Chondrocyte (in vitro differentiated cells): ENCODE measurements at regions not wholly inside any gene's neighbourhood (a gene's known extent, or its start where the extent isn't known, plus 50 kb on each side); places are given as distances from the start of the nearest gene placed in this dataset.
"Not testable (repeated sequence)": the region's sequence is repeated elsewhere in the genome, so short reads cannot be mapped to it uniquely, and the experiment has no call there.

Experiments
- DNase-seq: peaks from one replicate; pipeline ENCODE4 v3.0.0; 2021; ENCODE audit warnings: mixed read lengths, low spot score
- H3K27ac Mint-ChIP-seq: one replicate; pipeline ENCODE4 v1.8.0; 2021; ENCODE audit warnings: mild to moderate bottlenecking, moderate library complexity, mixed read lengths; ENCODE audit not compliant: unreplicated experiment
- H3K27me3 Mint-ChIP-seq: 2 replicates; pipeline ENCODE4 v1.8.0; 2021; ENCODE audit warnings: low read depth, mixed read lengths
- H3K36me3 Mint-ChIP-seq: 2 replicates; pipeline ENCODE4 v1.8.0; 2021; ENCODE audit warnings: low read depth, mixed read lengths
- H3K4me1 Mint-ChIP-seq: 2 replicates; pipeline ENCODE4 v1.8.0; 2021; ENCODE audit warnings: low read depth, mild to moderate bottlenecking, mixed read lengths
- H3K4me3 Mint-ChIP-seq: one replicate; pipeline ENCODE4 v1.8.0; 2021; ENCODE audit warnings: mild to moderate bottlenecking, moderate library complexity, mixed read lengths; ENCODE audit not compliant: unreplicated experiment
- H3K9me3 Mint-ChIP-seq: 2 replicates; pipeline ENCODE4 v1.8.0; 2021; ENCODE audit warnings: low read depth, mixed read lengths
- CTCF ChIP-seq: fragments of 200-600 bp; sonication (generic); IDR thresholded peaks from 2 replicates; pipeline ENCODE4 v1.5.0; 2021; ENCODE audit warnings: antibody characterized with exemption, mild to moderate bottlenecking, moderate library complexity

- peaks cover 26% of the 10 kb centered on the region for H3K4me1 Mint-ChIP-seq
- not testable (repeated sequence) for H3K27me3 Mint-ChIP-seq, H3K4me3 Mint-ChIP-seq, DNase-seq, H3K9me3 Mint-ChIP-seq, H3K27ac Mint-ChIP-seq, H3K36me3 Mint-ChIP-seq
Observed at GRCh38 chr1:149841597-149842238, 57.6 kb upstream of the BOLA1 start.

GRCh38 chr1:149842458-149843064 is 56.8 kb upstream of the BOLA1 start:
- H3K4me3 Mint-ChIP-seq, H3K27ac Mint-ChIP-seq, H3K27me3 Mint-ChIP-seq, DNase-seq, H3K36me3 Mint-ChIP-seq, H3K9me3 Mint-ChIP-seq: not testable (repeated sequence)
- peaks cover 26% of the 10 kb centered on the region for H3K4me1 Mint-ChIP-seq

- DNase-seq, result no peak
- H3K27ac Mint-ChIP-seq, result peak overlapping the region; percentile 75
- peak overlapping the region; percentile 72 for H3K4me3 Mint-ChIP-seq
- no peaks in the 10 kb centered on the region for H3K36me3 Mint-ChIP-seq
- no peak for TF ChIP-seq CTCF
- no peaks in the 10 kb centered on the region for H3K9me3 Mint-ChIP-seq
- H3K4me1 Mint-ChIP-seq, result peaks cover 29% of the 10 kb centered on the region
- no peaks in the 10 kb centered on the region for H3K27me3 Mint-ChIP-seq
Observed at GRCh38 chr1:149843431-149844041, 55.8 kb upstream of the BOLA1 start.

GRCh38 chr1:149844101-149844500 is 55.3 kb upstream of the BOLA1 start:
- Mint-ChIP-seq H3K4me3 (peak overlapping the region; percentile 72), H3K27me3 (no peaks in the 10 kb centered on the region), H3K9me3 (no peaks in the 10 kb centered on the region), H3K36me3 (no peaks in the 10 kb centered on the region), H3K27ac (peak overlapping the region; percentile 75), H3K4me1 (peaks cover 35% of the 10 kb centered on the region)
- no peak for TF ChIP-seq CTCF
- DNase-seq, result no peak

- Mint-ChIP-seq H3K27ac (no peak overlapping the region), H3K9me3 (no peaks in the 10 kb centered on the region), H3K36me3 (no peaks in the 10 kb centered on the region), H3K4me1 (peaks cover 41% of the 10 kb centered on the region), H3K27me3 (no peaks in the 10 kb centered on the region), H3K4me3 (peak overlapping the region; percentile 12)
- TF ChIP-seq CTCF, result no peak
- DNase-seq, result no peak
Observed at GRCh38 chr1:149844650-149845255, 54.6 kb upstream of the BOLA1 start.

GRCh38 chr1:149845416-149845815 is 54.0 kb upstream of the BOLA1 start:
- Mint-ChIP-seq H3K9me3 (no peaks in the 10 kb centered on the region), H3K4me3 (peak overlapping the region; percentile 17), H3K36me3 (no peaks in the 10 kb centered on the region), H3K27ac (no peak overlapping the region), H3K4me1 (peaks cover 45% of the 10 kb centered on the region), H3K27me3 (no peaks in the 10 kb centered on the region)
- DNase-seq, result no peak
- TF ChIP-seq CTCF, result no peak
